DND-41 (cell line): ENCODE measurements at regions not wholly inside any gene's neighbourhood (a gene's known extent, or its start where the extent isn't known, plus 50 kb on each side); places are given as distances from the start of the nearest gene placed in this dataset.

ENCODE experiments used
- CTCF ChIP-seq: IDR thresholded peaks from 2 replicates; pipeline ENCODE4 v1.5.1; 2012; ENCODE audit warnings: borderline replicate concordance, low read length, moderate library complexity, mild to moderate bottlenecking; ENCODE audit not compliant: poor library complexity, severe bottlenecking; ENCODE audit errors: extremely low read depth
- EZH2 ChIP-seq: IDR thresholded peaks from 3 replicates; pipeline ENCODE4 v1.6.1; 2012; ENCODE audit warnings: borderline replicate concordance, low read depth, mild to moderate bottlenecking, moderate library complexity, low read length, inconsistent platforms; ENCODE audit not compliant: severe bottlenecking

- TF ChIP-seq CTCF (no peak), EZH2 (no peak)
Measured at GRCh38 chr6:104418125-104418524, 441.6 kb downstream of the HACE1 start.
